HepG2 (cell line): ENCODE measurements at regions not wholly inside any gene's neighbourhood (a gene's known extent, or its start where the extent isn't known, plus 50 kb on each side); places are given as distances from the start of the nearest gene placed in this dataset.

Experiments
- CTCF ChIP-seq: sonication (generic); formaldehyde crosslinking; IDR thresholded peaks from 2 replicates; pipeline ENCODE4 v1.5.0; 2020; ENCODE audit warnings: mild to moderate bottlenecking, missing genetic modification reagents, moderate library complexity
- NPAS2 ChIP-seq: sonication (generic); formaldehyde crosslinking; IDR thresholded peaks from 2 replicates; pipeline ENCODE4 v1.8.0; 2022; ENCODE audit warnings: mild to moderate bottlenecking, missing genetic modification reagents, borderline replicate concordance
- NR2C2 ChIP-seq: sonication (generic); formaldehyde crosslinking; IDR thresholded peaks from 2 replicates; pipeline ENCODE4 v1.4.0; 2020; ENCODE audit warnings: missing genetic modification reagents, mild to moderate bottlenecking, moderate library complexity, borderline replicate concordance
- ZC3H4 ChIP-seq: sonication (generic); formaldehyde crosslinking; IDR thresholded peaks from 2 replicates; pipeline ENCODE4 v1.4.0; 2020; ENCODE audit warnings: missing genetic modification reagents, borderline replicate concordance
- ZFP91 ChIP-seq: sonication (generic); formaldehyde crosslinking; IDR thresholded peaks from 2 replicates; pipeline ENCODE4 v1.9.0; 2022; ENCODE audit warnings: missing genetic modification reagents, mild to moderate bottlenecking, borderline replicate concordance

- TF ChIP-seq NPAS2 (no peak), ZFP91 (CRISPR knock-in tag) (no peak), CTCF (CRISPR knock-in tag) (no peak), ZC3H4 (CRISPR knock-in tag) (no peak), NR2C2 (CRISPR knock-in tag) (no peak)
These were observed 224.2 kb upstream of the JUN start for GRCh38 chr1:59007820-59008598.
